Mesothelial cell of epicardium (in vitro differentiated cells): ENCODE measurements at regions not wholly inside any gene's neighbourhood (a gene's known extent, or its start where the extent isn't known, plus 50 kb on each side); places are given as distances from the start of the nearest gene placed in this dataset.
"Not testable (repeated sequence)": the region's sequence is repeated elsewhere in the genome, so short reads cannot be mapped to it uniquely, and the experiment has no call there.

ENCODE experiments used
- DNase-seq, 2 experiments: peaks; one replicate each; pipeline ENCODE4 v3.0.0; 2021; ENCODE audit warnings: low spot score in 2 of 2; ENCODE audit not compliant: unreplicated experiment in 2 of 2
- H3K27ac Mint-ChIP-seq: 2 replicates; pipeline ENCODE4 v1.8.0; 2021; ENCODE audit warnings: mixed read lengths
- H3K27me3 Mint-ChIP-seq: 2 replicates; pipeline ENCODE4 v1.8.0; 2021; ENCODE audit warnings: low read depth, mixed read lengths
- H3K36me3 Mint-ChIP-seq: 2 replicates; pipeline ENCODE4 v1.8.0; 2021; ENCODE audit warnings: mixed read lengths
- H3K4me1 Mint-ChIP-seq: 2 replicates; pipeline ENCODE4 v1.8.0; 2021; ENCODE audit warnings: mixed read lengths
- H3K4me3 Mint-ChIP-seq: 2 replicates; pipeline ENCODE4 v1.8.0; 2021; ENCODE audit warnings: mild to moderate bottlenecking, moderate library complexity, mixed read lengths
- H3K9me3 Mint-ChIP-seq: 2 replicates; pipeline ENCODE4 v1.8.0; 2021; ENCODE audit warnings: mixed read lengths
- TF ChIP-seq, protein P1 (sequence below): fragments of 200-600 bp; sonication (generic); IDR thresholded peaks from one replicate; pipeline ENCODE4 v1.5.0; 2021; ENCODE audit warnings: antibody characterized with exemption; ENCODE audit not compliant: unreplicated experiment

DNA sequence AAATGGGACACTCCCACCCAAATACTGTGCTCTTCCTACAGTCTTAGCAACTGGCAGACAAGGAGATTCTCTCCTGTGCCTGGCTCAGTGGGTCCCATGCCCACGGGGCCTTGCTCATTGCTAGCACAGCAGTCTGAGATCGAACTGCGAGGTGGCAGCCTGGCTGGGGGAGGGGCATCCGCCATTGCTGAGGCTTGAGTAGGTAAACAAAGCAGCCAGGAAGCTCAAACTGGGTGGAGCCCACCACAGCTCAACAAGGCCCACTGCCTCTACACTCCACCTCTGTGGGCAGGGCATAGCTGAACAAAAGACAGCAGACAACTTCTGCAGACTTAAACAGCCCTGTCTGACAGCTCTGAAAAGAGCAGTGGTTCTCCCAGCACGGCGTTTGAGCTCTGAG lies 174.8 kb downstream of the COL12A1 start:
- DNase-seq, H3K36me3 Mint-ChIP-seq, H3K9me3 Mint-ChIP-seq, H3K4me1 Mint-ChIP-seq, H3K27ac Mint-ChIP-seq, H3K4me3 Mint-ChIP-seq: not testable (repeated sequence)
- H3K27me3 Mint-ChIP-seq = peaks cover 12% of the 10 kb centered on the region

DNA sequence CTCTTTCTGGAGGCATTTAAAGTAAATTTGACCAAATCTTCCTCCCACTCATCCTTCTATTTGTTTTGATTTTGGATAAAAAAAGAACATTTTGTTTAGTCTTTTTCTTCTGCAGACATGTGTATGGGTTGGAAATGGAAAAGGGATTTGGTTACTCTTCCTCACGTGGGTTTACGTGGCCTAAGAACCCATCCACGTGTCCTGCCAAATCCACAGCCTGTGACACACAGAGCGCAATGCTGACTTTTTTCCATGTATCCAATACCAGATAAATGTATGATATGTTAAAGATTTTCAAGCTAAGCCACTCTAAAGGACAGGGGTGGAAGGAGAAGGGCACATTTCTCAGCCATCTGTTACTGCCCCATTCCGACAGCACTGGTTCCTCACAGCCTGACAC lies 176.5 kb downstream of the COL12A1 start:
- Mint-ChIP-seq H3K27me3 (peaks cover 12% of the 10 kb centered on the region), H3K27ac (no peak overlapping the region), H3K9me3 (peaks cover 3% of the 10 kb centered on the region), H3K4me3 (no peak overlapping the region), H3K4me1 (no peaks in the 10 kb centered on the region), H3K36me3 (no peaks in the 10 kb centered on the region)
- TF ChIP-seq, protein P1, sequence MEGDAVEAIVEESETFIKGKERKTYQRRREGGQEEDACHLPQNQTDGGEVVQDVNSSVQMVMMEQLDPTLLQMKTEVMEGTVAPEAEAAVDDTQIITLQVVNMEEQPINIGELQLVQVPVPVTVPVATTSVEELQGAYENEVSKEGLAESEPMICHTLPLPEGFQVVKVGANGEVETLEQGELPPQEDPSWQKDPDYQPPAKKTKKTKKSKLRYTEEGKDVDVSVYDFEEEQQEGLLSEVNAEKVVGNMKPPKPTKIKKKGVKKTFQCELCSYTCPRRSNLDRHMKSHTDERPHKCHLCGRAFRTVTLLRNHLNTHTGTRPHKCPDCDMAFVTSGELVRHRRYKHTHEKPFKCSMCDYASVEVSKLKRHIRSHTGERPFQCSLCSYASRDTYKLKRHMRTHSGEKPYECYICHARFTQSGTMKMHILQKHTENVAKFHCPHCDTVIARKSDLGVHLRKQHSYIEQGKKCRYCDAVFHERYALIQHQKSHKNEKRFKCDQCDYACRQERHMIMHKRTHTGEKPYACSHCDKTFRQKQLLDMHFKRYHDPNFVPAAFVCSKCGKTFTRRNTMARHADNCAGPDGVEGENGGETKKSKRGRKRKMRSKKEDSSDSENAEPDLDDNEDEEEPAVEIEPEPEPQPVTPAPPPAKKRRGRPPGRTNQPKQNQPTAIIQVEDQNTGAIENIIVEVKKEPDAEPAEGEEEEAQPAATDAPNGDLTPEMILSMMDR = no peak
- DNase-seq = no peak

DNA sequence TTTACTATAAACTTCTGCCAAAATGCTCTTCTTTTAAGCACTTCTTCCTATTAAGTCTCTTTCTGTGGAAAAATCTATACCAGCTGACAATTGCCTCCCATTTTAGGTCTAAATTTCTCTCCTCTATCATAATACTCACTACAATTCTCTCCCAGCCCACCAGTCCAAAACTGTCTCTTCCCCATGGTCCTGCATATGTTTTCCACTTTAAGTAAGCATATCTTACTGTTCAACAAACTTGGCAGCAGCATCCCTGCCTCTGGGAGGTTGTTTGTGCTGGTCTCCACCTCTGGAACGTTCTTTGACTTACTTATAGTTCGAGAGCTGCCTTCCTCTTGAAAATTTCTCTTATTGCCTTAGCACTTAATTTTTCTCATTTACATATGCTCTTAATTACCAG lies 180.5 kb downstream of the COL12A1 start:
- Mint-ChIP-seq H3K4me3 (no peak overlapping the region), H3K27ac (no peak overlapping the region), H3K4me1 (no peaks in the 10 kb centered on the region), H3K9me3 (no peaks in the 10 kb centered on the region), H3K27me3 (peaks cover 2% of the 10 kb centered on the region), H3K36me3 (no peaks in the 10 kb centered on the region)
- DNase-seq = no peak
- TF ChIP-seq, protein P1 = no peak

DNA sequence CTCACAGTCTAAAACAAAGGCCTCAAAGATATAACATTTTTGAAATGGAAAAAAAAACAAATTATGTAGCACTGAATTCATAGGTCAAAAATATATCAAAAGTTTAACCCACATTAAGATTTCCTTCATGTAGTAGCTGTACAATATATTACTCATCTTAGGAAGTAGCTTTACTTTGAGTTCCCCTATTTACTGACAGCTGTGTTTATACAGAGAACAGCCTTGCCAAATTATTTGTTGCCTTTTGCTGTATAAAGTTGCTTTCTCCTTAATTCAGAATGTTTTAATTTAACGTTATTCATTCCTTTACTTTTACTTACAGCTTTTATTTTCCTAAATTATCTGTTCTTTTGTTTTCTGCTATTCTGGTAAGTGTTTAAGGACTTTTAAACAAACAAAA lies 181.0 kb downstream of the COL12A1 start:
- H3K27ac Mint-ChIP-seq = no peak overlapping the region
- peaks cover 2% of the 10 kb centered on the region for H3K27me3 Mint-ChIP-seq
- H3K36me3 Mint-ChIP-seq = no peaks in the 10 kb centered on the region
- TF ChIP-seq, protein P1 = no peak
- no peaks in the 10 kb centered on the region for H3K4me1 Mint-ChIP-seq
- no peaks in the 10 kb centered on the region for H3K9me3 Mint-ChIP-seq
- H3K4me3 Mint-ChIP-seq = no peak overlapping the region
- DNase-seq = no peak

DNA sequence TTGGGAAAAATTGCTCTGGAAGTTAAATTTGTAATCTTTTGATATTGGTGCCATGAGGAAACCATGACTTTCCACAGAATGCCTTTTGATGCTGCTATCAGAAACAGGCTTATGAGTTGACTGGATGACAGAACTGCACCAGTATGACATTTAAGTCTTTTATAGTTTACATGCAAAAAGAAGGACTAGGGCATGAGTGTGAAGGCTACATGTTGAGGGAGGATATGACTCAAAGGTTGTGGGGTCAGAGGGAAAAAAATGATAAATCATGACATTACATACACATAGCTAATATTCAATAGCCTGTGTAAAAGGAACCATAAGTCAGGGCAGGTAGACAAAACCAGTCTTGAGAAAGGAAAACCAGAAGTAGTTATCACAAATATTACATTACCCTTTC lies 182.2 kb downstream of the COL12A1 start:
- no peaks in the 10 kb centered on the region for H3K36me3 Mint-ChIP-seq
- H3K4me1 Mint-ChIP-seq = no peaks in the 10 kb centered on the region
- H3K9me3 Mint-ChIP-seq = peaks cover 10% of the 10 kb centered on the region
- no peak overlapping the region for H3K4me3 Mint-ChIP-seq
- no peak overlapping the region for H3K27ac Mint-ChIP-seq
- DNase-seq = no peak
- TF ChIP-seq, protein P1 = no peak
- peaks cover 2% of the 10 kb centered on the region for H3K27me3 Mint-ChIP-seq

DNA sequence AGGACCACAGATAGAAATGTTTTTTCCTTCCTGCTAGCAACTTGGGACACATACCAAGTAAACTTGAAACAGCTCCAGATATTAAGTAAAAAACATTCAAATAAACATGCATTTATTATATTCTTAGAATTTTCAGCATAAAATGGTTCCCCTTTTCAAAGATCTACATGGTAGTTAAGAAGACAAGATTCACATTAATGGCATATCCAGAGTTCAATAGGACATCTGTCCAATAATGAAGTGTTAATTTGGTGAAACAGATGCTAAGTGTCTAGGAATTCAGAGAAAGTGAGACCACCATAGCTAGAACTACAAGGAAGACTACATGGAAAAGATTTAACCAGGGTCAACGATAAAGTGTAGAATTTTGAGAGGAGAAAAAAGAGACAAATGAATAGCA lies 184.9 kb downstream of the COL12A1 start:
- no peak for DNase-seq
- TF ChIP-seq, protein P1 = no peak
- Mint-ChIP-seq H3K4me3 (no peak overlapping the region), H3K36me3 (no peaks in the 10 kb centered on the region), H3K9me3 (peaks cover 13% of the 10 kb centered on the region), H3K4me1 (no peaks in the 10 kb centered on the region), H3K27ac (no peak overlapping the region), H3K27me3 (no peaks in the 10 kb centered on the region)
